HG03039 (cell line): ENCODE measurements at regions not wholly inside any gene's neighbourhood (a gene's known extent, or its start where the extent isn't known, plus 50 kb on each side); places are given as distances from the start of the nearest gene placed in this dataset.

Experiments used
- ATAC-seq: cut with Tn5 transposase; IDR thresholded peaks from one replicate; pipeline ENCODE4 v1.9.1; 2021; ENCODE audit warnings: mild to moderate bottlenecking, moderate library complexity; ENCODE audit not compliant: unreplicated experiment

DNA sequence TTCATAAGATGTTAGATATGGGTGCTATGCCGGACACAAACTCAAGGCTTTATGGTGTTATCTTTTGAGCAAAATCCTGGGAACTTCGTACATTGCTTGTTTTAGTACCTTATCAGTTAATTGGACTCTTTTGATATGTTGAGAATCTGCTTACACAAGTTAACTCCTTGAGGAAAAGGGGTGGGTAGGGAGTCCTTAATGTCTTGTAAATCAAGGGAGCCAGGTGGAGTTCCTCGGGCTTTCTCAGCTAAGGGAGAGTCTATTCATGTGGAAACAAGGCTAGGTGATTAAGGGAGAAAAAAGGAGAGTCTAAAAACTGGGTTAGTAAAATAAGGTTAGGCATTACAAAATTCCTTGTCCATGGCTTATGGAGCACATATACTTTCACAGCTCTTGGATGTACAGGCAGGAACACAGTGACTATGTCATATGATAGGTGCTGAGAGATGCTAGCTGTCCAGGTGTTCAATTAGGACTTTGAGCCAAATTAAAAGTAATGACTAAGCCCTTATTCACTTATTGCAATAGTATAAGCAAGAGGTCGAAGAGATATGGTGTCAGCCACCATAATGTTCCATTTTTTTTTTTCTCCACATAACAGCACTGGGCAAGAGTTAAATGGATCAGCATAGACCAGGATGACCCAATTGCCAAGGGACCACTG is 59.5 kb upstream of the DYNAP start:
- ATAC-seq = no peak

DNA sequence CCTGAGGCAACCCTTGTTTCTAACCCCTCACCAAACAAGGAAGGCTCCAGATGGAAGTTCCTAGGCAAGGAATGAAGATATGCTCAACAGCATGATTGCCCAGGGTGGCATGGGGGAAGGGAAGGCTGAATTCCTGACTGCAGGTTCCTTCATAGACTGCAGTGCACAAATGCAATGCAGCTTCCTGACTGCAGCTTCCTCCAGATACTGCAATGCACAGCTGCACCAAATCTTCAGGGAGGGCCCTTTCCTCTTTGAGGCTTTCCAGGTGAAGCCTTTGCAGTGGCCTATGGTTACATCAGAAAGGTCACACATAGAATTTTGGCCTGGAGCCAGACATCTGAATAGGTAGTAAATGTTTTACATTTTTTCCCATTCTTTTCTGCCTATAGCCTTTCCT is 58.8 kb upstream of the DYNAP start:
- ATAC-seq = no peak

DNA sequence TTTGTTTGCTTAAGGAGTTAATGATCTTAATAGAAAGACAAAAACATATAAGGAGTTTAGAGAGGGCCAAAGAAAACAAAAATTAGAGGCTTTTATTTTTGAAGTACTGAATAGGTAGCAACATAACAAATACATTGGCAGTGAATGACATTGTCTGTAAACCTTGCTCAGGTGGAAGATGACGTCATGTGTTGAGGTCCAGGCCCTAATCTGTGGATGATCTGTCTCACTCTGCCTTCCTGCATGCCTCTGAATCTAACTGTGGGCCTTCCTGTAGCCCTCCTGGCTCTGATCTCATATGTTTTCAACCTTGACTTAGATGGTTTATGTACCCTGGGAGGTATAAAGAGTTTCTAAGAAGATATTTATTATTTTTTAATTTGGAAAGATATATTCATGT is 58.1 kb upstream of the DYNAP start:
- no peak for ATAC-seq
